Right lobe of liver (tissue), 4 donors: ENCODE measurements at regions not wholly inside any gene's neighbourhood (a gene's known extent, or its start where the extent isn't known, plus 50 kb on each side); places are given as distances from the start of the nearest gene placed in this dataset.

Experiments
- POLR2A ChIP-seq: fragments of 450-650 bp; IDR thresholded peaks from one replicate; pipeline ENCODE4 v1.6.1; 2017; ENCODE audit warnings: antibody characterized with exemption, mild to moderate bottlenecking
- TF ChIP-seq, protein P1 (sequence below), 4 donors: fragments of 200-600 bp in 3 of 4; fragments of 450-650 bp in 1 of 4; IDR thresholded peaks; one replicate each; pipeline versions ENCODE4 v1.5.1 to v1.8.0; 2016 to 2022; ENCODE audit warnings: antibody characterized with exemption in 4 of 4, mild to moderate bottlenecking in 2 of 4
- donor health status: DM: no; HTN: no; CAD: no.
- donor health status: DM: no; HTN: no; CAD: no.
- donor health status: DM: no; HTN: yes; CAD: no.

DNA sequence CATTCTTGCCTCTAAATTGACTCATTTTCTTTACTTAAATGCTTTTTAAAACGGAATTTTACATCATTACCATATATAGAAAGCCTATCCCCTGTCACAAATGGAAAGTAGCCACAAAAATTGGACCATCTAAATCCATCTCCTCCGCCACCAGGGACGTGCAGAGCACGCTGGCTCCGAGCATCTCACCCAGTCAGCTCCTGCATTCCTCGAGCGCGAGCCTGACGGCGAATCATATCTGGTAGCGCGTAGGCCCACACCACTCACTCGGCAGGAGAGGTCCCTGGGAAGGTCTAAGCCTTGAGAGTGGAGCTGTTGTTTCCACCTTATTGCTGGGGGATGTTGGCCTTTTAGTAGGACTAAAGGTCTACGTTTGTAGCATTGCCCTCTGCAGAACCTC, 152.4 kb downstream of the TRIM29 start:
- TF ChIP-seq, protein P1, sequence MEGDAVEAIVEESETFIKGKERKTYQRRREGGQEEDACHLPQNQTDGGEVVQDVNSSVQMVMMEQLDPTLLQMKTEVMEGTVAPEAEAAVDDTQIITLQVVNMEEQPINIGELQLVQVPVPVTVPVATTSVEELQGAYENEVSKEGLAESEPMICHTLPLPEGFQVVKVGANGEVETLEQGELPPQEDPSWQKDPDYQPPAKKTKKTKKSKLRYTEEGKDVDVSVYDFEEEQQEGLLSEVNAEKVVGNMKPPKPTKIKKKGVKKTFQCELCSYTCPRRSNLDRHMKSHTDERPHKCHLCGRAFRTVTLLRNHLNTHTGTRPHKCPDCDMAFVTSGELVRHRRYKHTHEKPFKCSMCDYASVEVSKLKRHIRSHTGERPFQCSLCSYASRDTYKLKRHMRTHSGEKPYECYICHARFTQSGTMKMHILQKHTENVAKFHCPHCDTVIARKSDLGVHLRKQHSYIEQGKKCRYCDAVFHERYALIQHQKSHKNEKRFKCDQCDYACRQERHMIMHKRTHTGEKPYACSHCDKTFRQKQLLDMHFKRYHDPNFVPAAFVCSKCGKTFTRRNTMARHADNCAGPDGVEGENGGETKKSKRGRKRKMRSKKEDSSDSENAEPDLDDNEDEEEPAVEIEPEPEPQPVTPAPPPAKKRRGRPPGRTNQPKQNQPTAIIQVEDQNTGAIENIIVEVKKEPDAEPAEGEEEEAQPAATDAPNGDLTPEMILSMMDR (IDR thresholded peaks at IDR 0.05) = no peak
- TF ChIP-seq POLR2A = no peak
